GM12875 (cell line): ENCODE measurements at regions not wholly inside any gene's neighbourhood (a gene's known extent, or its start where the extent isn't known, plus 50 kb on each side); places are given as distances from the start of the nearest gene placed in this dataset.

ENCODE experiments used
- H3K4me3 ChIP-seq: one replicate; pipeline ENCODE4 v1.5.1; 2011; ENCODE audit warnings: low read depth, low read length, control low read depth
- TF ChIP-seq, protein P1 (sequence below): IDR thresholded peaks from 2 replicates; pipeline ENCODE4 v1.5.1; 2011; ENCODE audit warnings: low read depth, mild to moderate bottlenecking, control low read depth, inconsistent platforms, low read length, moderate library complexity, borderline replicate concordance; ENCODE audit not compliant: insufficient read depth

GRCh38 chr11:20274031-20274430, 89.5 kb upstream of the HTATIP2 start:
- H3K4me3 ChIP-seq: no peak overlapping the region
- TF ChIP-seq, protein P1, sequence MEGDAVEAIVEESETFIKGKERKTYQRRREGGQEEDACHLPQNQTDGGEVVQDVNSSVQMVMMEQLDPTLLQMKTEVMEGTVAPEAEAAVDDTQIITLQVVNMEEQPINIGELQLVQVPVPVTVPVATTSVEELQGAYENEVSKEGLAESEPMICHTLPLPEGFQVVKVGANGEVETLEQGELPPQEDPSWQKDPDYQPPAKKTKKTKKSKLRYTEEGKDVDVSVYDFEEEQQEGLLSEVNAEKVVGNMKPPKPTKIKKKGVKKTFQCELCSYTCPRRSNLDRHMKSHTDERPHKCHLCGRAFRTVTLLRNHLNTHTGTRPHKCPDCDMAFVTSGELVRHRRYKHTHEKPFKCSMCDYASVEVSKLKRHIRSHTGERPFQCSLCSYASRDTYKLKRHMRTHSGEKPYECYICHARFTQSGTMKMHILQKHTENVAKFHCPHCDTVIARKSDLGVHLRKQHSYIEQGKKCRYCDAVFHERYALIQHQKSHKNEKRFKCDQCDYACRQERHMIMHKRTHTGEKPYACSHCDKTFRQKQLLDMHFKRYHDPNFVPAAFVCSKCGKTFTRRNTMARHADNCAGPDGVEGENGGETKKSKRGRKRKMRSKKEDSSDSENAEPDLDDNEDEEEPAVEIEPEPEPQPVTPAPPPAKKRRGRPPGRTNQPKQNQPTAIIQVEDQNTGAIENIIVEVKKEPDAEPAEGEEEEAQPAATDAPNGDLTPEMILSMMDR: no peak

DNA sequence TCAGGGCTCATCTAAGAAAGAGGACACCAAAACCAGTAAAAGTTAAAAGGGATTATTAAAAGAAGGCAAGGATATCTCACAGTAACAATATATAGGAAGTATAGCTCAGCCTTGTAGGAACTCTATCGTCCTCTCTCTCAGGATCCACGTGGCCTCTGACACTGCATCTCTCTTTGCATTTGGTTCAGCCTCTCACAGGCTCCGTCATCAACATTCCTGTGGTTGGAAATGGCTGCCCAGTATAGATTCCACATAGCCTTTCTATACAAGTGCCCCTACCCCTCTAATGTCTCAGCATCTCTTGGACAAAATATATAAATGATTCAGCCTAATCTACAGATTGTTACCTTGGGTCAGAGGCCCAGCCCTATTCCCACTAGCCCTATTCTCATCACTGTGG, 101.3 kb upstream of the DBX1 start:
- H3K4me3 ChIP-seq: no peak overlapping the region
- TF ChIP-seq, protein P1: no peak

DNA sequence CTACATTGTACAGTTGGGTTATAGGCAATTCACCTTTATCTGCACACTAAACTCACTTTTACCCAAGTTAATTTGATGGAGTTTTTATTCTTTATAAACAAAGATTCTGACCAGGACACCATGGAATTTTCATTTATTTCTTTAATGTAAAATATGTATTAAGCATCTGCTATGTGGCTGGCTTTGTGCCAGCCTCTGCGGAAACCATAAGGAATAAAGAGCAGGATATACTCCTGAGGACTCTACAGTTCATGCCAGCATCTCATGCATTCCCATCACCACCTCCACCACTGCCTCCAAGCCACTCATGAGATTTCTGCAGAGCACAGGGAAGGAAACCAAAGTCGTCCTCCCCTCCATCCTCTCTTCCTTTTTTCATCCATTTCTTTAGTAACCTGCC, 100.0 kb upstream of the DBX1 start:
- TF ChIP-seq, protein P1: no peak

GRCh38 chr11:20259506-20259905, 99.2 kb upstream of the DBX1 start:
- TF ChIP-seq, protein P1: no peak
- H3K4me3 ChIP-seq: no peak overlapping the region

More for the DNA sequence above, 100.0 kb upstream of the DBX1 start:
- H3K4me3 ChIP-seq: no peak overlapping the region

GRCh38 chr11:20258376-20258895, 98.2 kb upstream of the DBX1 start:
- TF ChIP-seq, protein P1: no peak
- H3K4me3 ChIP-seq: no peak overlapping the region

DNA sequence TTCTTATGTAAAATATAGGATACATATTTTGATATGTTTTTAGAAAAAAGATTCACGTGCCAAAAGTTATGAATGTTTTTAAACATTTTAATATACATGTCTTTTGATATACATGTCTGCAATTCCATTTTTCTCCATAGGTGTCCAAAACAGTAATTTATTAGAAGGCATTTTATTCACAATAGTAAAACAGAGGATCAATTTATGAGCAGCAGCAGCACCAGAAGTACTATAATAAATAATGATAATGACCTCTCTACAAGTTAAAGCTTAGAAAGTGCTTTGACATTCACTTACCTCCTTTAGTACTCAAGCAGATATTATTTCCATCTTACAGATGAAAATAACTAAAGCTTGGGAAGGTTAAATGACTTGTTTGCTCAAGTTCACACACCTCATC, 96.7 kb upstream of the DBX1 start:
- H3K4me3 ChIP-seq: no peak overlapping the region
- TF ChIP-seq, protein P1: no peak

DNA sequence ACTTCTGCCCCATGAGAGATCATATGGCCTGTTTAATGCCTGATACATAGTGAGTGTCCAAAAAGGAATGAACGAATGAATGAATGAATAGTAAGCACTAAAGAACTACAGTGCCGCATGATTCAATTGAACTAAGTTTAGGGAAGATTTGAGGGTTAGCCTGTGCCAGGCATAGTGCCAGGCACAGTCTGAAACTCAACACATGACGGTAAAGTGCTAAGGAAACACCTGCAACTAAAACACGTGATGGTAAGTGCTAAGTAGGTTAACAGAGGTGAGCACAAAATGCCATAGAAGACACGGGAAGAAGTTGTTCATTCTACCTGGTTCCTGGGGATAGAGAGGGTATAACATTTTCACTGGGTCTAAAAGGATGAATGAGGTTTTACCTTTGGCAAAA, 93.5 kb upstream of the DBX1 start:
- TF ChIP-seq, protein P1: no peak
- no peak overlapping the region for H3K4me3 ChIP-seq
